ENCODE measurements at regions not wholly inside any gene's neighbourhood (a gene's known extent, or its start where the extent isn't known, plus 50 kb on each side); places are given as distances from the start of the nearest gene placed in this dataset.

GRCh38 chr16:9417898-9418297, 326.5 kb downstream of the HAPSTR1 start:
- no peaks in the 10 kb centered on the region for H4K20me1 ChIP-seq (ENCODE audit: control insufficient read depth, extremely low read depth, insufficient read depth, low read length)
- no peaks in the 10 kb centered on the region for H3K4me1 ChIP-seq (ENCODE audit: control insufficient read depth, extremely low read depth, insufficient read depth, low read length)
- no peaks in the 10 kb centered on the region for H3K36me3 ChIP-seq (ENCODE audit: control insufficient read depth, insufficient read depth, low read length)
- no peak overlapping the region for H3K4me3 ChIP-seq (replicated peaks in 1 of 4; ENCODE audit: control extremely low read depth in 1 of 4, insufficient read depth in 1 of 4, low read depth in 3 of 4, low read length in 4 of 4)
- no peaks in the 10 kb centered on the region for H3K27me3 ChIP-seq (ENCODE audit: control insufficient read depth, insufficient read depth, low read length)
- H3K4me2 ChIP-seq (ENCODE audit: extremely low read depth, insufficient read depth, low read length) = no peak overlapping the region
- H3K9ac ChIP-seq (ENCODE audit: insufficient read depth, low read length) = no peak overlapping the region
- DNase-seq (ENCODE audit: low read depth in 2 of 2) = no peak
- H3K9me3 ChIP-seq (ENCODE audit: control insufficient read depth, insufficient read depth, low read depth, low read length) = no peaks in the 10 kb centered on the region
- no peaks in the 10 kb centered on the region for H3K79me2 ChIP-seq (ENCODE audit: control insufficient read depth, insufficient read depth, low read length)
- H2AFZ ChIP-seq (ENCODE audit: low read length) = no peak overlapping the region
- TF ChIP-seq CTCF (conservative IDR thresholded peaks at IDR 0.05 in 1 of 2, IDR thresholded peaks at IDR 0.05 in 1 of 2; ENCODE audit: low read depth in 1 of 2, low read length in 2 of 2) (no peak), EZH2 (IDR thresholded peaks at IDR 0.05; ENCODE audit: low read length, missing control alignments) (no peak)
- no peak overlapping the region for H3K27ac ChIP-seq (ENCODE audit: insufficient read depth, low read length)

- TF ChIP-seq CTCF (conservative IDR thresholded peaks at IDR 0.05 in 1 of 2, IDR thresholded peaks at IDR 0.05 in 1 of 2; ENCODE audit: low read depth in 1 of 2, low read length in 2 of 2) (no peak), EZH2 (IDR thresholded peaks at IDR 0.05; ENCODE audit: low read length, missing control alignments) (no peak)
- Histone ChIP-seq H3K9ac (ENCODE audit: insufficient read depth, low read length) (no peak overlapping the region), H3K27me3 (ENCODE audit: control insufficient read depth, insufficient read depth, low read length) (no peaks in the 10 kb centered on the region), H4K20me1 (ENCODE audit: control insufficient read depth, extremely low read depth, insufficient read depth, low read length) (no peaks in the 10 kb centered on the region), H3K36me3 (ENCODE audit: control insufficient read depth, insufficient read depth, low read length) (no peaks in the 10 kb centered on the region), H3K9me3 (ENCODE audit: control insufficient read depth, insufficient read depth, low read depth, low read length) (no peaks in the 10 kb centered on the region), H3K4me3 (replicated peaks in 1 of 4; ENCODE audit: control extremely low read depth in 1 of 4, insufficient read depth in 1 of 4, low read depth in 3 of 4, low read length in 4 of 4) (no peak overlapping the region), H3K4me1 (ENCODE audit: control insufficient read depth, extremely low read depth, insufficient read depth, low read length) (no peaks in the 10 kb centered on the region), H3K4me2 (ENCODE audit: extremely low read depth, insufficient read depth, low read length) (no peak overlapping the region), H3K79me2 (ENCODE audit: control insufficient read depth, insufficient read depth, low read length) (no peaks in the 10 kb centered on the region), H2AFZ (ENCODE audit: low read length) (no peak overlapping the region), H3K27ac (ENCODE audit: insufficient read depth, low read length) (no peak overlapping the region)
- DNase-seq (ENCODE audit: low read depth in 2 of 2) = no peak
Observed at GRCh38 chr16:9419161-9419560, 327.7 kb downstream of the HAPSTR1 start.

- no peak for DNase-seq (ENCODE audit: low read depth in 2 of 2)
- no peaks in the 10 kb centered on the region for H3K4me1 ChIP-seq (ENCODE audit: control insufficient read depth, extremely low read depth, insufficient read depth, low read length)
- no peaks in the 10 kb centered on the region for H4K20me1 ChIP-seq (ENCODE audit: control insufficient read depth, extremely low read depth, insufficient read depth, low read length)
- H3K4me3 ChIP-seq (replicated peaks in 1 of 4; ENCODE audit: control extremely low read depth in 1 of 4, insufficient read depth in 1 of 4, low read depth in 3 of 4, low read length in 4 of 4) = no peak overlapping the region
- no peaks in the 10 kb centered on the region for H3K79me2 ChIP-seq (ENCODE audit: control insufficient read depth, insufficient read depth, low read length)
- H3K4me2 ChIP-seq (ENCODE audit: extremely low read depth, insufficient read depth, low read length) = no peak overlapping the region
- no peaks in the 10 kb centered on the region for H3K9me3 ChIP-seq (ENCODE audit: control insufficient read depth, insufficient read depth, low read depth, low read length)
- H3K27ac ChIP-seq (ENCODE audit: insufficient read depth, low read length) = no peak overlapping the region
- H3K36me3 ChIP-seq (ENCODE audit: control insufficient read depth, insufficient read depth, low read length) = no peaks in the 10 kb centered on the region
- H2AFZ ChIP-seq (ENCODE audit: low read length) = no peak overlapping the region
- H3K9ac ChIP-seq (ENCODE audit: insufficient read depth, low read length) = no peak overlapping the region
- TF ChIP-seq CTCF (conservative IDR thresholded peaks at IDR 0.05 in 1 of 2, IDR thresholded peaks at IDR 0.05 in 1 of 2; ENCODE audit: low read depth in 1 of 2, low read length in 2 of 2) (no peak), EZH2 (IDR thresholded peaks at IDR 0.05; ENCODE audit: low read length, missing control alignments) (no peak)
- no peaks in the 10 kb centered on the region for H3K27me3 ChIP-seq (ENCODE audit: control insufficient read depth, insufficient read depth, low read length)
Observed at GRCh38 chr16:9422762-9423513, 331.5 kb downstream of the HAPSTR1 start.

Data from fibroblast of lung (primary cell).